ENCODE measurements at regions not wholly inside any gene's neighbourhood (a gene's known extent, or its start where the extent isn't known, plus 50 kb on each side); places are given as distances from the start of the nearest gene placed in this dataset.

- Histone ChIP-seq H3K4me1 (ENCODE audit: control insufficient read depth, extremely low read depth, insufficient read depth, low read length) (no peaks in the 10 kb centered on the region), H2AFZ (ENCODE audit: low read length) (no peak overlapping the region), H3K4me2 (ENCODE audit: extremely low read depth, insufficient read depth, low read length) (no peak overlapping the region), H3K27me3 (ENCODE audit: control insufficient read depth, insufficient read depth, low read length) (no peaks in the 10 kb centered on the region), H3K9me3 (ENCODE audit: control insufficient read depth, insufficient read depth, low read depth, low read length) (no peaks in the 10 kb centered on the region), H3K36me3 (ENCODE audit: control insufficient read depth, insufficient read depth, low read length) (no peaks in the 10 kb centered on the region), H3K79me2 (ENCODE audit: control insufficient read depth, insufficient read depth, low read length) (no peaks in the 10 kb centered on the region), H3K27ac (ENCODE audit: insufficient read depth, low read length) (no peak overlapping the region), H3K9ac (ENCODE audit: insufficient read depth, low read length) (no peak overlapping the region), H4K20me1 (ENCODE audit: control insufficient read depth, extremely low read depth, insufficient read depth, low read length) (no peaks in the 10 kb centered on the region), H3K4me3 (replicated peaks in 1 of 4; ENCODE audit: control extremely low read depth in 1 of 4, insufficient read depth in 1 of 4, low read depth in 3 of 4, low read length in 4 of 4) (no peak overlapping the region)
- TF ChIP-seq CTCF (conservative IDR thresholded peaks at IDR 0.05 in 1 of 2, IDR thresholded peaks at IDR 0.05 in 1 of 2; ENCODE audit: low read depth in 1 of 2, low read length in 2 of 2) (no peak), EZH2 (IDR thresholded peaks at IDR 0.05; ENCODE audit: low read length, missing control alignments) (no peak)
- DNase-seq (ENCODE audit: low read depth in 2 of 2), result no peak
Observed at GRCh38 chr2:136323195-136323594, 205.2 kb upstream of the CXCR4 start.

GRCh38 chr2:136322428-136322827 is 204.5 kb upstream of the CXCR4 start:
- no peaks in the 10 kb centered on the region for H3K79me2 ChIP-seq (ENCODE audit: control insufficient read depth, insufficient read depth, low read length)
- H2AFZ ChIP-seq (ENCODE audit: low read length), result no peak overlapping the region
- H3K27ac ChIP-seq (ENCODE audit: insufficient read depth, low read length), result no peak overlapping the region
- TF ChIP-seq EZH2 (IDR thresholded peaks at IDR 0.05; ENCODE audit: low read length, missing control alignments) (no peak), CTCF (conservative IDR thresholded peaks at IDR 0.05 in 1 of 2, IDR thresholded peaks at IDR 0.05 in 1 of 2; ENCODE audit: low read depth in 1 of 2, low read length in 2 of 2) (no peak)
- DNase-seq (ENCODE audit: low read depth in 2 of 2), result no peak
- H3K9me3 ChIP-seq (ENCODE audit: control insufficient read depth, insufficient read depth, low read depth, low read length), result no peaks in the 10 kb centered on the region
- no peaks in the 10 kb centered on the region for H4K20me1 ChIP-seq (ENCODE audit: control insufficient read depth, extremely low read depth, insufficient read depth, low read length)
- no peak overlapping the region for H3K4me3 ChIP-seq (replicated peaks in 1 of 4; ENCODE audit: control extremely low read depth in 1 of 4, insufficient read depth in 1 of 4, low read depth in 3 of 4, low read length in 4 of 4)
- no peaks in the 10 kb centered on the region for H3K36me3 ChIP-seq (ENCODE audit: control insufficient read depth, insufficient read depth, low read length)
- no peak overlapping the region for H3K4me2 ChIP-seq (ENCODE audit: extremely low read depth, insufficient read depth, low read length)
- H3K9ac ChIP-seq (ENCODE audit: insufficient read depth, low read length), result no peak overlapping the region
- no peaks in the 10 kb centered on the region for H3K27me3 ChIP-seq (ENCODE audit: control insufficient read depth, insufficient read depth, low read length)
- no peaks in the 10 kb centered on the region for H3K4me1 ChIP-seq (ENCODE audit: control insufficient read depth, extremely low read depth, insufficient read depth, low read length)

GRCh38 chr2:136319651-136320050 is 201.7 kb upstream of the CXCR4 start:
- H3K27ac ChIP-seq (ENCODE audit: insufficient read depth, low read length), result no peak overlapping the region
- H3K79me2 ChIP-seq (ENCODE audit: control insufficient read depth, insufficient read depth, low read length), result no peaks in the 10 kb centered on the region
- no peaks in the 10 kb centered on the region for H3K4me1 ChIP-seq (ENCODE audit: control insufficient read depth, extremely low read depth, insufficient read depth, low read length)
- H3K4me3 ChIP-seq (replicated peaks in 1 of 4; ENCODE audit: control extremely low read depth in 1 of 4, insufficient read depth in 1 of 4, low read depth in 3 of 4, low read length in 4 of 4), result no peak overlapping the region
- DNase-seq (ENCODE audit: low read depth in 2 of 2), result no peak
- H4K20me1 ChIP-seq (ENCODE audit: control insufficient read depth, extremely low read depth, insufficient read depth, low read length), result no peaks in the 10 kb centered on the region
- no peaks in the 10 kb centered on the region for H3K27me3 ChIP-seq (ENCODE audit: control insufficient read depth, insufficient read depth, low read length)
- H3K4me2 ChIP-seq (ENCODE audit: extremely low read depth, insufficient read depth, low read length), result no peak overlapping the region
- H3K36me3 ChIP-seq (ENCODE audit: control insufficient read depth, insufficient read depth, low read length), result no peaks in the 10 kb centered on the region
- TF ChIP-seq CTCF (conservative IDR thresholded peaks at IDR 0.05 in 1 of 2, IDR thresholded peaks at IDR 0.05 in 1 of 2; ENCODE audit: low read depth in 1 of 2, low read length in 2 of 2) (no peak), EZH2 (IDR thresholded peaks at IDR 0.05; ENCODE audit: low read length, missing control alignments) (no peak)
- no peak overlapping the region for H3K9ac ChIP-seq (ENCODE audit: insufficient read depth, low read length)
- H2AFZ ChIP-seq (ENCODE audit: low read length), result no peak overlapping the region
- H3K9me3 ChIP-seq (ENCODE audit: control insufficient read depth, insufficient read depth, low read depth, low read length), result no peaks in the 10 kb centered on the region
